ENCODE measurements at regions not wholly inside any gene's neighbourhood (a gene's known extent, or its start where the extent isn't known, plus 50 kb on each side); places are given as distances from the start of the nearest gene placed in this dataset.

- CTCF ChIA-PET: no interaction called here
- no peak overlapping the region for H3K4me3 Mint-ChIP-seq
These were observed 1065.7 kb downstream of the DNAJB9 start for GRCh38 chr7:109635374-109635773.

GRCh38 chr7:109637428-109637990, 1067.8 kb downstream of the DNAJB9 start:
- intact Hi-C loops (cut with micrococcal nuclease): no loop called here
- no peaks in the 10 kb centered on the region for H3K27me3 Mint-ChIP-seq
- POLR2A ChIA-PET: no interaction called here

More at GRCh38 chr7:109635374-109635773, 1065.7 kb downstream of the DNAJB9 start:
- Mint-ChIP-seq H3K36me3 (ENCODE audit: low read depth) (no peaks in the 10 kb centered on the region), H3K4me1 (no peaks in the 10 kb centered on the region), H3K9me3 (peaks cover 4% of the 10 kb centered on the region), H3K27me3 (no peaks in the 10 kb centered on the region), H3K27ac (no peak overlapping the region)
- intact Hi-C loops (cut with micrococcal nuclease): no loop called here
- no peak for TF ChIP-seq CTCF (IDR thresholded peaks at IDR 0.05)
- POLR2A ChIA-PET: no interaction called here
- DNase-seq (no peak), ATAC-seq (ENCODE audit: low read depth) (no peak)

GRCh38 chr7:109638321-109638720, 1068.6 kb downstream of the DNAJB9 start:
- POLR2A ChIA-PET: no interaction called here
- no peaks in the 10 kb centered on the region for H3K27me3 Mint-ChIP-seq
- H3K4me3 Mint-ChIP-seq: no peak overlapping the region
- CTCF ChIA-PET: no interaction called here
- no peak for ATAC-seq (ENCODE audit: low read depth)
- no peaks in the 10 kb centered on the region for H3K4me1 Mint-ChIP-seq
- no peak for TF ChIP-seq CTCF (IDR thresholded peaks at IDR 0.05)
- no peak overlapping the region for H3K27ac Mint-ChIP-seq
- H3K9me3 Mint-ChIP-seq: peaks cover 2% of the 10 kb centered on the region
- no peaks in the 10 kb centered on the region for H3K36me3 Mint-ChIP-seq (ENCODE audit: low read depth)
- DNase-seq: no peak
- intact Hi-C loops (cut with micrococcal nuclease): no loop called here

More at GRCh38 chr7:109637428-109637990, 1067.8 kb downstream of the DNAJB9 start:
- DNase-seq (no peak), ATAC-seq (ENCODE audit: low read depth) (no peak)
- no peaks in the 10 kb centered on the region for H3K36me3 Mint-ChIP-seq (ENCODE audit: low read depth)
- CTCF ChIA-PET: no interaction called here
- peaks cover 4% of the 10 kb centered on the region for H3K9me3 Mint-ChIP-seq
- H3K4me3 Mint-ChIP-seq: no peak overlapping the region
- H3K4me1 Mint-ChIP-seq: no peaks in the 10 kb centered on the region
- TF ChIP-seq CTCF (IDR thresholded peaks at IDR 0.05): no peak
- no peak overlapping the region for H3K27ac Mint-ChIP-seq

GRCh38 chr7:109639561-109639960, 1069.9 kb downstream of the DNAJB9 start:
- Mint-ChIP-seq H3K4me3 (no peak overlapping the region), H3K4me1 (no peaks in the 10 kb centered on the region), H3K9me3 (peaks cover 2% of the 10 kb centered on the region), H3K27ac (no peak overlapping the region), H3K36me3 (ENCODE audit: low read depth) (no peaks in the 10 kb centered on the region), H3K27me3 (no peaks in the 10 kb centered on the region)
- TF ChIP-seq CTCF (IDR thresholded peaks at IDR 0.05): no peak
- ChIA-PET POLR2A (no interaction called here), CTCF (no interaction called here)
- ATAC-seq (ENCODE audit: low read depth) (no peak), DNase-seq (no peak)
- intact Hi-C loops (cut with micrococcal nuclease): no loop called here

GRCh38 chr7:109641445-109641844, 1071.8 kb downstream of the DNAJB9 start:
- ATAC-seq (ENCODE audit: low read depth): no peak
- H3K4me1 Mint-ChIP-seq: no peaks in the 10 kb centered on the region

More at GRCh38 chr7:109641445-109641844, 1071.8 kb downstream of the DNAJB9 start:
- Mint-ChIP-seq H3K9me3 (peaks cover 4% of the 10 kb centered on the region), H3K27me3 (no peaks in the 10 kb centered on the region), H3K36me3 (ENCODE audit: low read depth) (no peaks in the 10 kb centered on the region), H3K27ac (no peak overlapping the region), H3K4me3 (no peak overlapping the region)
- intact Hi-C loops (cut with micrococcal nuclease): no loop called here
- TF ChIP-seq CTCF (IDR thresholded peaks at IDR 0.05): no peak
- POLR2A ChIA-PET: no interaction called here
- CTCF ChIA-PET: no interaction called here
- no peak for DNase-seq
